ENCODE measurements at regions not wholly inside any gene's neighbourhood (a gene's known extent, or its start where the extent isn't known, plus 50 kb on each side); places are given as distances from the start of the nearest gene placed in this dataset.

DNA sequence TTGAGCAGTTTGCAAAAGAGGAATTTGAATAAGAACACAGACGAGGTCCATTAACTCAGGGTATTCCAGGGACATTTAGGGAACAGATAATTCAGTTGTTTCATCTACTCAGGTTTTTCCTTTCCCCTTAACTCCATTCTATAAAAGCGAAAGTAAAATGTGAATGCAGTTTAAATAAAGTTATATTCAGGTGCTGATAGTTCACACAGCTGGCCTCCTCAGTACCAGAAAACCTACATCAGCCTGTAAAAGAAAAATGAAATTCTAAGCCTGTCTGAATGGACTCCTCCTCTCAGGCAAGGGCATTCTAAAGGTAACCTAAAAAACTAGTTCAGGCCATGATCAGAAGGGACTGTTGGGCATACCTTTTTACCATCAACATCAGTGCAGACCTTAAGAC lies 873.8 kb downstream of the SUCLG1 start:
- ChIA-PET RAD21 (ENCODE audit: unreplicated experiment) (no interaction called here), CTCF (no interaction called here), SMC1A (ENCODE audit: uncharacterized antibody, unreplicated experiment) (interaction anchor here (0.6 kb wide), 1 partner anchor 295 kb away, joined by 3 read pairs; no protein-coding TSS in a partner anchor), POLR2A (no interaction called here)
- ATAC-seq (no peak), DNase-seq (ENCODE audit: low read depth, low spot score) (no peak), FAIRE-seq (no peak)
- Histone ChIP-seq H4K20me1 (ENCODE audit: control insufficient read depth, insufficient read depth) (no peaks in the 10 kb centered on the region), H3K4me2 (ENCODE audit: control insufficient read depth, insufficient read depth) (no peak overlapping the region), H3K4me1 (ENCODE audit: control insufficient read depth, insufficient read depth, low read length) (no peaks in the 10 kb centered on the region), H3K36me3 (ENCODE audit: control insufficient read depth in 2 of 2, insufficient read depth in 2 of 2, low read length in 1 of 2) (no peaks in the 10 kb centered on the region), H3K79me2 (ENCODE audit: control insufficient read depth, insufficient read depth, low read length) (no peaks in the 10 kb centered on the region), H2AFZ (ENCODE audit: control insufficient read depth, low read depth, low read length) (no peak overlapping the region), H3K27me3 (replicated peaks in 1 of 2; ENCODE audit: control insufficient read depth in 2 of 2, insufficient read depth in 2 of 2, low read length in 1 of 2) (no peaks in the 10 kb centered on the region), H3K9me3 (replicated peaks; ENCODE audit: control insufficient read depth, insufficient read depth, low read length) (no peaks in the 10 kb centered on the region), H3K4me3 (no peak overlapping the region), H3K27ac (ENCODE audit: control insufficient read depth, insufficient read depth) (no peak overlapping the region), H3K9ac (ENCODE audit: control insufficient read depth, insufficient read depth, low read length) (no peak overlapping the region)
- in situ Hi-C loops (cut with MboI) = no loop called here
- intact Hi-C loops (cut with micrococcal nuclease; ENCODE audit: unreplicated experiment) = no loop called here
- WGBS (ENCODE audit: insufficient coverage, insufficient replicate concordance, low lambda C conversion rate, missing lambda C conversion rate) = 8% methylated on average over 2 of the region's 2 CpGs
- BruUV-seq (replicated peaks) = no TSS peak
- no peak for TF ChIP-seq RBBP5 (conservative IDR thresholded peaks at IDR 0.05)
- TF ChIP-seq, protein P1, sequence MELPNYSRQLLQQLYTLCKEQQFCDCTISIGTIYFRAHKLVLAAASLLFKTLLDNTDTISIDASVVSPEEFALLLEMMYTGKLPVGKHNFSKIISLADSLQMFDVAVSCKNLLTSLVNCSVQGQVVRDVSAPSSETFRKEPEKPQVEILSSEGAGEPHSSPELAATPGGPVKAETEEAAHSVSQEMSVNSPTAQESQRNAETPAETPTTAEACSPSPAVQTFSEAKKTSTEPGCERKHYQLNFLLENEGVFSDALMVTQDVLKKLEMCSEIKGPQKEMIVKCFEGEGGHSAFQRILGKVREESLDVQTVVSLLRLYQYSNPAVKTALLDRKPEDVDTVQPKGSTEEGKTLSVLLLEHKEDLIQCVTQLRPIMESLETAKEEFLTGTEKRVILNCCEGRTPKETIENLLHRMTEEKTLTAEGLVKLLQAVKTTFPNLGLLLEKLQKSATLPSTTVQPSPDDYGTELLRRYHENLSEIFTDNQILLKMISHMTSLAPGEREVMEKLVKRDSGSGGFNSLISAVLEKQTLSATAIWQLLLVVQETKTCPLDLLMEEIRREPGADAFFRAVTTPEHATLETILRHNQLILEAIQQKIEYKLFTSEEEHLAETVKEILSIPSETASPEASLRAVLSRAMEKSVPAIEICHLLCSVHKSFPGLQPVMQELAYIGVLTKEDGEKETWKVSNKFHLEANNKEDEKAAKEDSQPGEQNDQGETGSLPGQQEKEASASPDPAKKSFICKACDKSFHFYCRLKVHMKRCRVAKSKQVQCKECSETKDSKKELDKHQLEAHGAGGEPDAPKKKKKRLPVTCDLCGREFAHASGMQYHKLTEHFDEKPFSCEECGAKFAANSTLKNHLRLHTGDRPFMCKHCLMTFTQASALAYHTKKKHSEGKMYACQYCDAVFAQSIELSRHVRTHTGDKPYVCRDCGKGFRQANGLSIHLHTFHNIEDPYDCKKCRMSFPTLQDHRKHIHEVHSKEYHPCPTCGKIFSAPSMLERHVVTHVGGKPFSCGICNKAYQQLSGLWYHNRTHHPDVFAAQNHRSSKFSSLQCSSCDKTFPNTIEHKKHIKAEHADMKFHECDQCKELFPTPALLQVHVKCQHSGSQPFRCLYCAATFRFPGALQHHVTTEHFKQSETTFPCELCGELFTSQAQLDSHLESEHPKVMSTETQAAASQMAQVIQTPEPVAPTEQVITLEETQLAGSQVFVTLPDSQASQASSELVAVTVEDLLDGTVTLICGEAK (IDR thresholded peaks at IDR 0.05; ENCODE audit: borderline replicate concordance) = peak; percentile 85

DNA sequence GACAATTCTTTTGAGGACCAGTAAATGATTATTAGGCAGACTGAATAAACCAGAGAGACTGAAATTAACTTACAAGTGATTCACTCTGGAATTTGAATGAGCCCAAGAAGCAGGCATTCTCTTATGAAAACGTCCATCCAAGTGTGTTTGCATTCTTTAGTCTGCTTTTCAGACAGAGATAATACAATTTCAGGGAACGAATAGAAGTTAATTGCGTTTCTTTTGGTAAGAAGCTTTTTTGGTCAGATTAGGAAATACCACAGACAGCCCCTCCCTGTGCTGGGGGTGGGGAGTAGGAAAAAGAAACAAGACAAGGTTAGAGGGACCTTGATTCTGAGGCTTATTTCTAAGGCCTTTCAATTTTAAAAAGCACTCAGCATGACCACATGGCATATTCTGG lies 874.4 kb downstream of the SUCLG1 start:
- no peak for FAIRE-seq
- RAD21 ChIA-PET (ENCODE audit: unreplicated experiment) = no interaction called here
- H3K4me3 ChIP-seq = no peak overlapping the region
- no peak overlapping the region for H3K4me2 ChIP-seq (ENCODE audit: control insufficient read depth, insufficient read depth)
- no peaks in the 10 kb centered on the region for H3K4me1 ChIP-seq (ENCODE audit: control insufficient read depth, insufficient read depth, low read length)
- ATAC-seq = no peak
- no peaks in the 10 kb centered on the region for H4K20me1 ChIP-seq (ENCODE audit: control insufficient read depth, insufficient read depth)
- POLR2A ChIA-PET = no interaction called here
- H3K36me3 ChIP-seq (ENCODE audit: control insufficient read depth in 2 of 2, insufficient read depth in 2 of 2, low read length in 1 of 2) = no peaks in the 10 kb centered on the region
- no peaks in the 10 kb centered on the region for H3K27me3 ChIP-seq (replicated peaks in 1 of 2; ENCODE audit: control insufficient read depth in 2 of 2, insufficient read depth in 2 of 2, low read length in 1 of 2)
- no peaks in the 10 kb centered on the region for H3K79me2 ChIP-seq (ENCODE audit: control insufficient read depth, insufficient read depth, low read length)
- WGBS (ENCODE audit: insufficient coverage, insufficient replicate concordance, low lambda C conversion rate, missing lambda C conversion rate) = 27% methylated on average over 3 of the region's 3 CpGs
- no peak overlapping the region for H3K27ac ChIP-seq (ENCODE audit: control insufficient read depth, insufficient read depth)
- in situ Hi-C loops (cut with MboI) = no loop called here
- H3K9me3 ChIP-seq (replicated peaks; ENCODE audit: control insufficient read depth, insufficient read depth, low read length) = no peaks in the 10 kb centered on the region
- H3K9ac ChIP-seq (ENCODE audit: control insufficient read depth, insufficient read depth, low read length) = no peak overlapping the region
- DNase-seq (ENCODE audit: low read depth, low spot score) = no peak
- BruUV-seq (replicated peaks) = no TSS peak
- intact Hi-C loops (cut with micrococcal nuclease; ENCODE audit: unreplicated experiment) = no loop called here
- no peak overlapping the region for H2AFZ ChIP-seq (ENCODE audit: control insufficient read depth, low read depth, low read length)
- SMC1A ChIA-PET (ENCODE audit: uncharacterized antibody, unreplicated experiment) = no interaction called here
- CTCF ChIA-PET = no interaction called here
- no peak for TF ChIP-seq STAT1 (conservative IDR thresholded peaks at IDR 0.05)
- TF ChIP-seq, protein P2, sequence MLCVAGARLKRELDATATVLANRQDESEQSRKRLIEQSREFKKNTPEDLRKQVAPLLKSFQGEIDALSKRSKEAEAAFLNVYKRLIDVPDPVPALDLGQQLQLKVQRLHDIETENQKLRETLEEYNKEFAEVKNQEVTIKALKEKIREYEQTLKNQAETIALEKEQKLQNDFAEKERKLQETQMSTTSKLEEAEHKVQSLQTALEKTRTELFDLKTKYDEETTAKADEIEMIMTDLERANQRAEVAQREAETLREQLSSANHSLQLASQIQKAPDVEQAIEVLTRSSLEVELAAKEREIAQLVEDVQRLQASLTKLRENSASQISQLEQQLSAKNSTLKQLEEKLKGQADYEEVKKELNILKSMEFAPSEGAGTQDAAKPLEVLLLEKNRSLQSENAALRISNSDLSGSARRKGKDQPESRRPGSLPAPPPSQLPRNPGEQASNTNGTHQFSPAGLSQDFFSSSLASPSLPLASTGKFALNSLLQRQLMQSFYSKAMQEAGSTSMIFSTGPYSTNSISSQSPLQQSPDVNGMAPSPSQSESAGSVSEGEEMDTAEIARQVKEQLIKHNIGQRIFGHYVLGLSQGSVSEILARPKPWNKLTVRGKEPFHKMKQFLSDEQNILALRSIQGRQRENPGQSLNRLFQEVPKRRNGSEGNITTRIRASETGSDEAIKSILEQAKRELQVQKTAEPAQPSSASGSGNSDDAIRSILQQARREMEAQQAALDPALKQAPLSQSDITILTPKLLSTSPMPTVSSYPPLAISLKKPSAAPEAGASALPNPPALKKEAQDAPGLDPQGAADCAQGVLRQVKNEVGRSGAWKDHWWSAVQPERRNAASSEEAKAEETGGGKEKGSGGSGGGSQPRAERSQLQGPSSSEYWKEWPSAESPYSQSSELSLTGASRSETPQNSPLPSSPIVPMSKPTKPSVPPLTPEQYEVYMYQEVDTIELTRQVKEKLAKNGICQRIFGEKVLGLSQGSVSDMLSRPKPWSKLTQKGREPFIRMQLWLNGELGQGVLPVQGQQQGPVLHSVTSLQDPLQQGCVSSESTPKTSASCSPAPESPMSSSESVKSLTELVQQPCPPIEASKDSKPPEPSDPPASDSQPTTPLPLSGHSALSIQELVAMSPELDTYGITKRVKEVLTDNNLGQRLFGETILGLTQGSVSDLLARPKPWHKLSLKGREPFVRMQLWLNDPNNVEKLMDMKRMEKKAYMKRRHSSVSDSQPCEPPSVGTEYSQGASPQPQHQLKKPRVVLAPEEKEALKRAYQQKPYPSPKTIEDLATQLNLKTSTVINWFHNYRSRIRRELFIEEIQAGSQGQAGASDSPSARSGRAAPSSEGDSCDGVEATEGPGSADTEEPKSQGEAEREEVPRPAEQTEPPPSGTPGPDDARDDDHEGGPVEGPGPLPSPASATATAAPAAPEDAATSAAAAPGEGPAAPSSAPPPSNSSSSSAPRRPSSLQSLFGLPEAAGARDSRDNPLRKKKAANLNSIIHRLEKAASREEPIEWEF (IDR thresholded peaks at IDR 0.05; ENCODE audit: insufficient replicate concordance, low read depth, low read length) = no peak
- TF ChIP-seq NRF1 (conservative IDR thresholded peaks at IDR 0.05; ENCODE audit: low read depth, low read length) = no peak
- TF ChIP-seq STAT3 (IDR thresholded peaks at IDR 0.05; ENCODE audit: low read depth, low read length) = no peak
- TF ChIP-seq NR2C1 (IDR thresholded peaks at IDR 0.05) = no peak
- no peak for TF ChIP-seq SRF (IDR thresholded peaks at IDR 0.05; ENCODE audit: low read depth in 2 of 2, low read length in 2 of 2)
- TF ChIP-seq BRCA1 (IDR thresholded peaks at IDR 0.05; ENCODE audit: low read depth, low read length) = no peak
- no peak for TF ChIP-seq ZNF622 (IDR thresholded peaks at IDR 0.05)
